SK-N-SH (cell line): ENCODE measurements at regions not wholly inside any gene's neighbourhood (a gene's known extent, or its start where the extent isn't known, plus 50 kb on each side); places are given as distances from the start of the nearest gene placed in this dataset.

Source experiments
- ELF1 ChIP-seq: IDR thresholded peaks from 2 replicates; pipeline ENCODE4 v1.4.0; 2012
- TAF1 ChIP-seq: IDR thresholded peaks from 2 replicates; pipeline ENCODE4 v1.6.1; 2012; ENCODE audit warnings: low read depth, mild to moderate bottlenecking, low read length, moderate library complexity, borderline replicate concordance
- TF ChIP-seq, protein P1 (sequence below): fragments of 200-600 bp; sonication (generic); IDR thresholded peaks from 2 replicates; pipeline ENCODE4 v1.6.1; 2017; ENCODE audit warnings: antibody characterized with exemption, mild to moderate bottlenecking, moderate library complexity

DNA sequence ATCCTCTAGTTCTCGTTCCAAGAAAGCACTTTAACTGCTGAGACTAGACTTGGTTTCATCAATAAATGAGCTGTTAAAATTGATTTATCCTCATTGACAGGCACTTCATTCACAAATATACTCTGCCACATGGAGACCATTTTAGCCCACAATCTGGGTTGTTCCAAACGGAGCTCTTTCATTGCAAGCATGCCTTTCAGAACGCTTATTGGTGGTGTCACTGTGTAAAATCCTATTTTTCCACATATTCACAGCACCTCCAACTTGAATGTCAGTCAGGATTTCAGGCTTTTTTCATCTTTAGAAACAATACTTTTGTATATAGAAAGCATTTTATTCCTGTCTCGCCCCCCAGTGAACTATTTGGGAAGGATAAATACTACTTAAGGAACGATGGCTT is 424.7 kb upstream of the NRP1 start:
- TF ChIP-seq, protein P1, sequence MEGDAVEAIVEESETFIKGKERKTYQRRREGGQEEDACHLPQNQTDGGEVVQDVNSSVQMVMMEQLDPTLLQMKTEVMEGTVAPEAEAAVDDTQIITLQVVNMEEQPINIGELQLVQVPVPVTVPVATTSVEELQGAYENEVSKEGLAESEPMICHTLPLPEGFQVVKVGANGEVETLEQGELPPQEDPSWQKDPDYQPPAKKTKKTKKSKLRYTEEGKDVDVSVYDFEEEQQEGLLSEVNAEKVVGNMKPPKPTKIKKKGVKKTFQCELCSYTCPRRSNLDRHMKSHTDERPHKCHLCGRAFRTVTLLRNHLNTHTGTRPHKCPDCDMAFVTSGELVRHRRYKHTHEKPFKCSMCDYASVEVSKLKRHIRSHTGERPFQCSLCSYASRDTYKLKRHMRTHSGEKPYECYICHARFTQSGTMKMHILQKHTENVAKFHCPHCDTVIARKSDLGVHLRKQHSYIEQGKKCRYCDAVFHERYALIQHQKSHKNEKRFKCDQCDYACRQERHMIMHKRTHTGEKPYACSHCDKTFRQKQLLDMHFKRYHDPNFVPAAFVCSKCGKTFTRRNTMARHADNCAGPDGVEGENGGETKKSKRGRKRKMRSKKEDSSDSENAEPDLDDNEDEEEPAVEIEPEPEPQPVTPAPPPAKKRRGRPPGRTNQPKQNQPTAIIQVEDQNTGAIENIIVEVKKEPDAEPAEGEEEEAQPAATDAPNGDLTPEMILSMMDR, result no peak
- TF ChIP-seq ELF1, result no peak
- TF ChIP-seq TAF1, result no peak
